ENCODE measurements at regions not wholly inside any gene's neighbourhood (a gene's known extent, or its start where the extent isn't known, plus 50 kb on each side); places are given as distances from the start of the nearest gene placed in this dataset.

GRCh38 chr2:220478305-220479058, 851.1 kb downstream of the SLC4A3 start:
- Histone ChIP-seq H3K4me3 (no peak overlapping the region), H3K27ac (no peak overlapping the region)
- TF ChIP-seq, protein P1, sequence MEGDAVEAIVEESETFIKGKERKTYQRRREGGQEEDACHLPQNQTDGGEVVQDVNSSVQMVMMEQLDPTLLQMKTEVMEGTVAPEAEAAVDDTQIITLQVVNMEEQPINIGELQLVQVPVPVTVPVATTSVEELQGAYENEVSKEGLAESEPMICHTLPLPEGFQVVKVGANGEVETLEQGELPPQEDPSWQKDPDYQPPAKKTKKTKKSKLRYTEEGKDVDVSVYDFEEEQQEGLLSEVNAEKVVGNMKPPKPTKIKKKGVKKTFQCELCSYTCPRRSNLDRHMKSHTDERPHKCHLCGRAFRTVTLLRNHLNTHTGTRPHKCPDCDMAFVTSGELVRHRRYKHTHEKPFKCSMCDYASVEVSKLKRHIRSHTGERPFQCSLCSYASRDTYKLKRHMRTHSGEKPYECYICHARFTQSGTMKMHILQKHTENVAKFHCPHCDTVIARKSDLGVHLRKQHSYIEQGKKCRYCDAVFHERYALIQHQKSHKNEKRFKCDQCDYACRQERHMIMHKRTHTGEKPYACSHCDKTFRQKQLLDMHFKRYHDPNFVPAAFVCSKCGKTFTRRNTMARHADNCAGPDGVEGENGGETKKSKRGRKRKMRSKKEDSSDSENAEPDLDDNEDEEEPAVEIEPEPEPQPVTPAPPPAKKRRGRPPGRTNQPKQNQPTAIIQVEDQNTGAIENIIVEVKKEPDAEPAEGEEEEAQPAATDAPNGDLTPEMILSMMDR (IDR thresholded peaks at IDR 0.05), result no peak
- no peak for DNase-seq (ENCODE audit: low spot score)

DNA sequence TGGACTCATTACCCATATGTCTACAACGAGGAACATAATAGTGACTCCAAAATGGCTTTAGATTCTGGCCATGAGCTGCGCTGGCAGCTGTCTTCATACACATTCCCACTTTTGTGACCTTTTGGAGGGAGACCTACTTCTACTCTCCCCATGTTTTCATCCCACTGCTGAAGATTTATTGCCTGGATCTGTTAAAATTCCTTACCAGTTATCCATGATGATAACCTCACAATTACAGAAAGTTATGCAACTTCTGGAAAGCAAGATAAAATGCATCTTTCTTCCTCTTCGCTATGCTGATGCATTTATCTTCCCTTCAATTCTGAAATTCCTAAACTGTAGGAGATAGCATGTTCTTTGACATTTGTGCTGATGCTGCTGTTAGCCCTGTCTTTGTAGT, 855.3 kb downstream of the SLC4A3 start:
- DNase-seq (ENCODE audit: low spot score), result no peak
- Histone ChIP-seq H3K27ac (no peak overlapping the region), H3K4me3 (no peak overlapping the region)
- TF ChIP-seq, protein P1 (IDR thresholded peaks at IDR 0.05), result no peak

GRCh38 chr2:220489121-220489520, 861.7 kb downstream of the SLC4A3 start:
- no peak overlapping the region for H3K27ac ChIP-seq
- H3K4me3 ChIP-seq, result no peak overlapping the region
- TF ChIP-seq, protein P1 (IDR thresholded peaks at IDR 0.05), result no peak
- no peak for DNase-seq (ENCODE audit: low spot score)

- Histone ChIP-seq H3K4me3 (no peak overlapping the region), H3K27ac (no peak overlapping the region)
- TF ChIP-seq, protein P1 (IDR thresholded peaks at IDR 0.05), result no peak
- no peak for DNase-seq (ENCODE audit: low spot score)
Measured at GRCh38 chr2:220491670-220492069, 864.2 kb downstream of the SLC4A3 start.

DNA sequence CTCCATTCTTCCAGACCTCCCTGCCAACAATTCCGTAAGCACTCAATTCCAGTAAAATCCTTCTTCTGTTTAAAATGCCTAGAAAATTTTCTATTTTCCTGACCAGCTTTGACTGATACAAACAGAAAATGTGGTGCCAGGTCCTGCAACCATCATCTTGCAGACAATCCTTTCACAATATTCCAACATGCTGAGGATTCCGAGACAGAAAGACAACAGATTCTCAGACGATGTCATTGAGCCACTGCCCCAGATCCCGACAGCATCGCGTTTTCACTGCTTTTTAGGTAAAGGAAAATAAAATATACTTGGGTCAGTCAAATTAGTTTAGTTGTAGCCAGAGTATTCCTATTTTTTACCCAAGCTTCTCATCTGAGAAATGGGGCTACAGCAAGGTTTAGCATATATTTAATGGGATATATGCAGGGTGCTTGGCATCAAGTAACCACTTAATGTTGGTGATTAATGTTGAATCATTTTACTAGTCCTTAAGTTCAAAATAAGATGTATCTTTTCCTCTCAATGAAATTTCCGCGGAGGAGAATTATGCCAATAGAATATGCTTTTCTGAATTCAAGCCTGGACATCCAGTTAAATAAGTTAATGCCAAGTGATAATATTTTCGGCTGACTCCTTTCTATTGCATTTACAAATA, 866.6 kb downstream of the SLC4A3 start:
- no peak for DNase-seq (ENCODE audit: low spot score)
- no peak overlapping the region for H3K27ac ChIP-seq
- H3K4me3 ChIP-seq, result no peak overlapping the region
- TF ChIP-seq, protein P1 (IDR thresholded peaks at IDR 0.05), result no peak

DNA sequence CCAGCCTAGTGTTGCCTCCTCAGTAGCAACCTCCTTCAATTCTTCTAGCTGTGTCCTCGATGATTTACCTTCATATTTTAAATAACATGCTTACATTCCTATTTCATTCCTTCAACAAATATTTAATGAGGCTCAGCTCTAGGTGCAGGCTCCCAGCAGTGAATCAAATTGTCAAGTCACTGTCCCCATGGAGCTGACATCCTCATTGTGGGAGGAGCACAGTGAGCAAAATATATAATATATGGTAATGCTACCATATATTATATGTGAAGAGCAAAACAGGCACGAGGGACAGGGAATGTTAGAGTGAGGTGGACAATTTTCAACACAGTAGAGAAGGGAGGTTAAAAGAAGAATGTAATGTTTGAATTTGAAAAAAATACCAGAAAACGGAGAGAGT, 869.1 kb downstream of the SLC4A3 start:
- H3K4me3 ChIP-seq, result no peak overlapping the region
- H3K27ac ChIP-seq, result no peak overlapping the region
- TF ChIP-seq, protein P1 (IDR thresholded peaks at IDR 0.05), result no peak
- DNase-seq (ENCODE audit: low spot score), result no peak

DNA sequence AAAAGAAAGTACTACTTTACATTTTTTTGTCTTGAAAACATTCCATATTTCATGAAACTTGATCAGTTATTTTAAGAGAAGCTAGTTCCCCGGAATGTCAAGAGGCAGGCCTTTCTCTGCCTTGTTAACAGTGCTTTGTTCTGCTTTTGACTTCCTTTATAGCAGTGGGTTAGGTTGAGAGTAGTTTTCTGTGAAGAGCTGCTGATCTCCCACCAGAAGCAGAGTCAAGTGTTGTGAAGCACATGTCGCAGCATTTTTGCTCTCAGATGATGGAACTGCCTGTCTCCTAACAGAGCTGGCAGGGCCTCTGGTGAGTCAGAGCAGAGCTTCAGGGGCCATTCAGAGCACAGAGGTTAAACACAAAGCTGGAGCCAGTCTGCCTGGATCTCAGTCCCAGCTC, 871.8 kb downstream of the SLC4A3 start:
- TF ChIP-seq, protein P1 (IDR thresholded peaks at IDR 0.05), result no peak
- Histone ChIP-seq H3K4me3 (no peak overlapping the region), H3K27ac (no peak overlapping the region)
- no peak for DNase-seq (ENCODE audit: low spot score)
